Esophagus muscularis mucosa (tissue), 4 donors: ENCODE measurements at regions not wholly inside any gene's neighbourhood (a gene's known extent, or its start where the extent isn't known, plus 50 kb on each side); places are given as distances from the start of the nearest gene placed in this dataset.

Experiments used
- DNase-seq: peaks from one replicate; pipeline ENCODE4 v3.0.0-alpha.2; 2017; ENCODE audit errors: extremely low spot score
- H3K27ac ChIP-seq, 4 donors: fragments of 200-600 bp; sonication (generic); replicated peaks in 1 of 4; 1 replicate in 3 of 4; 2 replicates in 1 of 4; pipeline ENCODE4 v1.5.1; 2016 to 2019; ENCODE audit warnings: mild to moderate bottlenecking in 1 of 4
- H3K27me3 ChIP-seq, 4 donors: fragments of 200-600 bp; sonication (generic); one replicate each; pipeline versions ENCODE4 v1.5.1 to v1.6.0; 2016 to 2019
- H3K36me3 ChIP-seq, 4 donors: fragments of 200-600 bp; sonication (generic); one replicate each; pipeline ENCODE4 v1.5.1; 2016 to 2019
- H3K4me1 ChIP-seq, 4 donors: fragments of 200-600 bp; sonication (generic); one replicate each; pipeline ENCODE4 v1.5.1; 2016 to 2019
- H3K4me3 ChIP-seq, 4 donors: fragments of 200-600 bp; sonication (generic); 1 replicate in 2 of 4; 2 replicates in 2 of 4; pipeline ENCODE4 v1.5.1; 2016 to 2019; ENCODE audit warnings: mild to moderate bottlenecking in 4 of 4, moderate library complexity in 1 of 4
- H3K9me3 ChIP-seq, 4 donors: fragments of 200-600 bp; sonication (generic); 1 replicate in 3 of 4; 2 replicates in 1 of 4; pipeline ENCODE4 v1.5.1; 2016 to 2019
- EP300 ChIP-seq: sonication (generic); formaldehyde crosslinking; IDR thresholded peaks from one replicate; pipeline ENCODE4 v1.6.1; 2017; ENCODE audit warnings: antibody characterized with exemption
- POLR2A ChIP-seq: fragments of 450-650 bp; IDR thresholded peaks from one replicate; pipeline ENCODE4 v1.6.1; 2017; ENCODE audit warnings: antibody characterized with exemption, moderate library complexity, mild to moderate bottlenecking, low read depth
- POLR2AphosphoS5 ChIP-seq, 2 donors: sonication (generic); formaldehyde crosslinking; IDR thresholded peaks; one replicate each; pipeline ENCODE4 v1.6.1; 2017; ENCODE audit warnings: antibody characterized with exemption in 2 of 2
- WGBS: methylation state at CpG from one replicate; pipeline ENCODE4 v1.1.5; 2018; 5-methylcytosine and 5-hydroxymethylcytosine counted together
- intact Hi-C: fragments of 100-400 bp; cut with DNase I; formaldehyde crosslinking; loops from one replicate; pipeline ENCODE4 v1.15.1; 2023
- TF ChIP-seq, protein P1 (sequence below), 3 experiments: fragments of 200-600 bp in 2 of 3; fragments of 450-650 bp in 1 of 3; sonication (generic) in 2 of 3; IDR thresholded peaks; one replicate each; pipeline ENCODE4 v1.5.1; 2017 to 2019; ENCODE audit warnings: antibody characterized with exemption in 3 of 3, mild to moderate bottlenecking in 2 of 3, moderate library complexity in 1 of 3

DNA sequence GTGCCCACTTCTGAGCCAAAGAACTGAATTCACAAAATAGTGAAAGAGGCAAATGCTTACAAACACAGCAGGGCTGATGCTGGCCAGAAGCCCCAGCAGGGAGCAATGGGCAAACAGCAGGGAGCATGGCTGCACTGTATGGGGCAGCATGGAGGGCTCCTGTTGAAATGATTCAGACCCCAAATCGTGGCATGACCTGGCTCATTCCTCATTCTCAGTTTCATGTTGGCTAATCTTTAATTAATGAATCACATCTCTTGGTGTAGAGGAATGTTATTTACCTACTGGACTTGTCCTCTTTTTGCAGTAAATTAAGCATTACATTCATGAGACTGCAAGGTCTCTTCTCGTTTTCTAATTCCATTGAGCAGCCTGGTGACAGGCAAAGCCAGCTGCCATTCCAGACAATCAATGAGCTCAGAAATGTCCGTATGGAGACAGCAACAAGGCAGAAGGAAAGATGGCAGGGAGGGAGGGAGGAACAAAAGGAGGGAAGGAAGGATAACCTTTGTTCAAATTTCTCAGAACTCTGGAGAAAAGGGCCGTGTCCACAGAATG is 84.9 kb upstream of the ST8SIA3 start:
- no peaks in the 10 kb centered on the region for H3K4me1 ChIP-seq
- H3K9me3 ChIP-seq: no peaks in the 10 kb centered on the region
- H3K4me3 ChIP-seq: no peak overlapping the region
- intact Hi-C loops: no loop called here
- H3K27ac ChIP-seq: no peak overlapping the region
- H3K27me3 ChIP-seq: no peaks in the 10 kb centered on the region
- 43% methylated on average over 4 of the region's 4 CpGs for WGBS
- no peaks in the 10 kb centered on the region for H3K36me3 ChIP-seq
- no peak for DNase-seq
- no peak for TF ChIP-seq POLR2AphosphoS5 (IDR thresholded peaks at IDR 0.05)
- no peak for TF ChIP-seq POLR2A
- TF ChIP-seq EP300: no peak
- TF ChIP-seq, protein P1, sequence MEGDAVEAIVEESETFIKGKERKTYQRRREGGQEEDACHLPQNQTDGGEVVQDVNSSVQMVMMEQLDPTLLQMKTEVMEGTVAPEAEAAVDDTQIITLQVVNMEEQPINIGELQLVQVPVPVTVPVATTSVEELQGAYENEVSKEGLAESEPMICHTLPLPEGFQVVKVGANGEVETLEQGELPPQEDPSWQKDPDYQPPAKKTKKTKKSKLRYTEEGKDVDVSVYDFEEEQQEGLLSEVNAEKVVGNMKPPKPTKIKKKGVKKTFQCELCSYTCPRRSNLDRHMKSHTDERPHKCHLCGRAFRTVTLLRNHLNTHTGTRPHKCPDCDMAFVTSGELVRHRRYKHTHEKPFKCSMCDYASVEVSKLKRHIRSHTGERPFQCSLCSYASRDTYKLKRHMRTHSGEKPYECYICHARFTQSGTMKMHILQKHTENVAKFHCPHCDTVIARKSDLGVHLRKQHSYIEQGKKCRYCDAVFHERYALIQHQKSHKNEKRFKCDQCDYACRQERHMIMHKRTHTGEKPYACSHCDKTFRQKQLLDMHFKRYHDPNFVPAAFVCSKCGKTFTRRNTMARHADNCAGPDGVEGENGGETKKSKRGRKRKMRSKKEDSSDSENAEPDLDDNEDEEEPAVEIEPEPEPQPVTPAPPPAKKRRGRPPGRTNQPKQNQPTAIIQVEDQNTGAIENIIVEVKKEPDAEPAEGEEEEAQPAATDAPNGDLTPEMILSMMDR (IDR thresholded peaks at IDR 0.05): no peak

DNA sequence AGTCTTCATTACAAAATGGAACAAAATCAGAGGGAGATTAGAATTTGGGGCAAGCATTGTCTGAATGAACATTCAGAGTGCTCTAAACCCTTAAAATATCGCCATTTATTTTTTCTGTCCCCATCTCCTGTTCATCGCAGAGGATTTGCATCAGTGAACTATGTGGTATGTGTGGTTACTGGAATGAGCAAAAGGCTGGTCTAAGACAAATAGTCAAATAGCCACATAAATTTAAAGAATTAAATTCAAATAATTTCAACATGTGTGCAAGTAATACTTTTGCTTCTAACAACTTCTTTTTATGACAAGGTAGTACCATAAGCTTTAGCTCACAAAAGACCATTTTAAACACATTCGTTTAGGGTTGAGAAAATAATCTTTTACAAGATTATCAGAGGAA is 82.6 kb upstream of the ST8SIA3 start:
- Histone ChIP-seq H3K4me3 (no peak overlapping the region), H3K4me1 (no peaks in the 10 kb centered on the region), H3K36me3 (no peaks in the 10 kb centered on the region), H3K27me3 (no peaks in the 10 kb centered on the region), H3K9me3 (no peaks in the 10 kb centered on the region), H3K27ac (no peak overlapping the region)
- TF ChIP-seq POLR2A: no peak
- TF ChIP-seq POLR2AphosphoS5 (IDR thresholded peaks at IDR 0.05): no peak
- TF ChIP-seq, protein P1 (IDR thresholded peaks at IDR 0.05): no peak
- no peak for TF ChIP-seq EP300
- 85% methylated on average over 3 of the region's 3 CpGs for WGBS
- no peak for DNase-seq
- intact Hi-C loops: no loop called here

DNA sequence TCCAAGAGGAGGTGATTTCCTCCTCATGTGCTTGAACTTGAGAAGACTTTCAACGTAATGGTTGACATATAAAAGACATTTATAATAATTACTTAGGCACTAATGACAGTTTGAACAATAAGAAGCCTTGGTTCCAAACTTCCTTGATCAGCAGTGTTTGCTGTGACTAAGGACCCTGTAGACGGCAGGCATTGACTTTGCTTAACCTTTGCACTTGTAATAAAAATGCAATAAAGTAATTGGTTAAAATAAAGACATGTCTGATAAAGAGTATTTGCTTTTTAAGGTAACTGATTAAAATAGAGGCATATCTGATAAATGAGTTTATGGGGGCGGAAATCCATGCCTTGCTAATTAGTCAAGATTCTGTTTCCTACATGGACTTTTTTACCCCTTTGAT is 82.2 kb upstream of the ST8SIA3 start:
- TF ChIP-seq POLR2A (no peak), EP300 (no peak), POLR2AphosphoS5 (IDR thresholded peaks at IDR 0.05) (no peak)
- TF ChIP-seq, protein P1 (IDR thresholded peaks at IDR 0.05): no peak
- intact Hi-C loops: no loop called here
- H3K27ac ChIP-seq: no peak overlapping the region
- H3K4me1 ChIP-seq: no peaks in the 10 kb centered on the region
- no peaks in the 10 kb centered on the region for H3K36me3 ChIP-seq
- 56% methylated on average over 3 of the region's 3 CpGs for WGBS
- no peak for DNase-seq
- no peak overlapping the region for H3K4me3 ChIP-seq
- H3K9me3 ChIP-seq: no peaks in the 10 kb centered on the region
- H3K27me3 ChIP-seq: no peaks in the 10 kb centered on the region

DNA sequence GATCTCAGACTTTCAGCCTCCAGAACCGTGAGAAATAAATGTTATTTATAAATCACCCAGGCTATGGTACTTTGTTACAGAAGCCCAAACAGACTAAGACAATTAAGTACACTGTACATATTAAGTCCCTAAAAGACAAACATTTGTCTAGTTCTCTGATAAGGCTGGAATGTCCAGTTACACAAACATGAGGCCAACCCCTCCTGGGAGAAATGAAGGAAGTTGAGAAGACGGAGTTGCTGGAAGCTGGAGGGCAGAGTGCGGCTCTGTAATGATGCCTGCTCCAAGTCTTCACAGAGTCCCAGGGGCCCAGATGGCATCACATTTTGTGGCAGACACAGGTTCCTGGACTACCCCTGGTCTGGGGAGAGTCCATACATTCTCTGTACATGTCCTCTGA is 79.2 kb upstream of the ST8SIA3 start:
- Histone ChIP-seq H3K27me3 (no peaks in the 10 kb centered on the region), H3K4me3 (no peak overlapping the region), H3K9me3 (no peaks in the 10 kb centered on the region), H3K4me1 (no peaks in the 10 kb centered on the region), H3K27ac (no peak overlapping the region), H3K36me3 (no peaks in the 10 kb centered on the region)
- intact Hi-C loops: no loop called here
- TF ChIP-seq POLR2A (no peak), EP300 (no peak), POLR2AphosphoS5 (IDR thresholded peaks at IDR 0.05) (no peak)
- TF ChIP-seq, protein P1 (IDR thresholded peaks at IDR 0.05): no peak
- DNase-seq: no peak
- 44% methylated on average over 3 of the region's 3 CpGs for WGBS

DNA sequence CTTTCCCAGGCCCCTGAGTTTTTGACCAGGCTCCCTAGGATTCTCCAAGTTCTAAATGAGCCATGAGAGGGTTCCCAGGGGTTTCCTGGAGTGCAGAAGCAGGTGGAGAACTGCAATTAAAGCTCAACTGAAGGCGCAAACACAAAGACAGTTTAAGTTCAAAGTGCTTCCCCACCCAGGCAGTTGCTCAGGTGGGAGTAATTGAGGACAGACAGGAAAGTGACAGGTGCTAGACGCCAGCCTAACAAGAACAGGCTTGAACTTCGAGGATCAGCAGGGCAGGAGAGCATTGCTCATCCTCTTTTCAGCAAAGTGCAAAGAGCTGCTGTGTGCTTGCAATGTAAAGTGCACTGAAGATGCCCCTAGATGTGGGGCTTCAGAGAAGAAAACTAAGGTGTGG is 77.2 kb upstream of the ST8SIA3 start:
- H3K4me1 ChIP-seq: no peaks in the 10 kb centered on the region
- no peaks in the 10 kb centered on the region for H3K9me3 ChIP-seq
- WGBS: 55% methylated on average over 3 of the region's 3 CpGs
- no peak overlapping the region for H3K27ac ChIP-seq
- no peaks in the 10 kb centered on the region for H3K36me3 ChIP-seq
- no peak for TF ChIP-seq POLR2AphosphoS5 (IDR thresholded peaks at IDR 0.05)
- no peak for TF ChIP-seq EP300
- no peak for TF ChIP-seq POLR2A
- TF ChIP-seq, protein P1 (IDR thresholded peaks at IDR 0.05): no peak
- H3K4me3 ChIP-seq: no peak overlapping the region
- DNase-seq: no peak
- H3K27me3 ChIP-seq: no peaks in the 10 kb centered on the region
- intact Hi-C loops: no loop called here
